Neural crest cell (in vitro differentiated cells): ENCODE measurements at regions not wholly inside any gene's neighbourhood (a gene's known extent, or its start where the extent isn't known, plus 50 kb on each side); places are given as distances from the start of the nearest gene placed in this dataset.

Experiments used
- DNase-seq: peaks from one replicate; pipeline ENCODE4 v3.0.0; 2021; ENCODE audit warnings: low read depth, mixed read lengths, low spot score
- H3K27ac Mint-ChIP-seq: one replicate; pipeline ENCODE4 v1.8.0; 2021; ENCODE audit warnings: mild to moderate bottlenecking, mixed read lengths; ENCODE audit not compliant: unreplicated experiment
- H3K27me3 Mint-ChIP-seq: 2 replicates; pipeline ENCODE4 v1.8.0; 2021; ENCODE audit warnings: low read depth, mild to moderate bottlenecking, mixed read lengths
- H3K36me3 Mint-ChIP-seq: 2 replicates; pipeline ENCODE4 v1.8.0; 2021; ENCODE audit warnings: low read depth, mild to moderate bottlenecking, mixed read lengths
- H3K4me1 Mint-ChIP-seq: 2 replicates; pipeline ENCODE4 v1.8.0; 2021; ENCODE audit warnings: mixed read lengths
- H3K4me3 Mint-ChIP-seq: one replicate; pipeline ENCODE4 v1.8.0; 2021; ENCODE audit warnings: mild to moderate bottlenecking, mixed read lengths
- H3K9me3 Mint-ChIP-seq: 2 replicates; pipeline ENCODE4 v1.8.0; 2021; ENCODE audit warnings: mixed read lengths
- TF ChIP-seq, protein P1 (sequence below): fragments of 200-600 bp; sonication (generic); conservative IDR thresholded peaks from 2 replicates; pipeline ENCODE4 v1.5.0; 2021; ENCODE audit warnings: antibody characterized with exemption, mild to moderate bottlenecking

DNA sequence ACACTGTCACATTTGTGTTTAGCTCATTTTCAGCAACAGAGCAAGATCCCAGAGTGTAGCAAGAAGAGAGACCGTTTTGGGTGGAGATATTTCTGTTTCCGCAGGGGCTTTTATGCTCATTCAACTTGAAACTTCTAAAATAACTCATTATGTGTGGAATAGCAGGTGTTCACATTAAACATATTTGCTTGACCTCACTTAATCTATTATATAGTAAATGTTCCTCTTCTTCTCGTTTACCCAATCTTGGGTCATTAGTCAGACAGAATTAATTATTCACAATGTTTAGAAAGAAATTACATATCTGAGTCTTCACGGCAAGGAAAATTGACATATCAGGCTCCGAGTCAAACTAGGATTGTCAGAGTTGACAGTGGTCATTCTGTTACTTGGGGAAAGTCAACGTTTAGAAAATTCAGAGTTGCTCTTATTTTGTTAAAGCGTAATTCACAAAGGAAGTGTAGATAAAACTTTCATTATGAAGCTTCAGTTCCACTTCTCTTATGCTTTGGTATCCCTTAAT is 222.9 kb downstream of the TPRG1 start:
- no peaks in the 10 kb centered on the region for H3K4me1 Mint-ChIP-seq
- DNase-seq: no peak
- H3K27me3 Mint-ChIP-seq: no peaks in the 10 kb centered on the region
- TF ChIP-seq, protein P1, sequence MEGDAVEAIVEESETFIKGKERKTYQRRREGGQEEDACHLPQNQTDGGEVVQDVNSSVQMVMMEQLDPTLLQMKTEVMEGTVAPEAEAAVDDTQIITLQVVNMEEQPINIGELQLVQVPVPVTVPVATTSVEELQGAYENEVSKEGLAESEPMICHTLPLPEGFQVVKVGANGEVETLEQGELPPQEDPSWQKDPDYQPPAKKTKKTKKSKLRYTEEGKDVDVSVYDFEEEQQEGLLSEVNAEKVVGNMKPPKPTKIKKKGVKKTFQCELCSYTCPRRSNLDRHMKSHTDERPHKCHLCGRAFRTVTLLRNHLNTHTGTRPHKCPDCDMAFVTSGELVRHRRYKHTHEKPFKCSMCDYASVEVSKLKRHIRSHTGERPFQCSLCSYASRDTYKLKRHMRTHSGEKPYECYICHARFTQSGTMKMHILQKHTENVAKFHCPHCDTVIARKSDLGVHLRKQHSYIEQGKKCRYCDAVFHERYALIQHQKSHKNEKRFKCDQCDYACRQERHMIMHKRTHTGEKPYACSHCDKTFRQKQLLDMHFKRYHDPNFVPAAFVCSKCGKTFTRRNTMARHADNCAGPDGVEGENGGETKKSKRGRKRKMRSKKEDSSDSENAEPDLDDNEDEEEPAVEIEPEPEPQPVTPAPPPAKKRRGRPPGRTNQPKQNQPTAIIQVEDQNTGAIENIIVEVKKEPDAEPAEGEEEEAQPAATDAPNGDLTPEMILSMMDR: no peak
- H3K36me3 Mint-ChIP-seq: no peaks in the 10 kb centered on the region
- no peak overlapping the region for H3K4me3 Mint-ChIP-seq
- no peaks in the 10 kb centered on the region for H3K9me3 Mint-ChIP-seq
- H3K27ac Mint-ChIP-seq: no peak overlapping the region

DNA sequence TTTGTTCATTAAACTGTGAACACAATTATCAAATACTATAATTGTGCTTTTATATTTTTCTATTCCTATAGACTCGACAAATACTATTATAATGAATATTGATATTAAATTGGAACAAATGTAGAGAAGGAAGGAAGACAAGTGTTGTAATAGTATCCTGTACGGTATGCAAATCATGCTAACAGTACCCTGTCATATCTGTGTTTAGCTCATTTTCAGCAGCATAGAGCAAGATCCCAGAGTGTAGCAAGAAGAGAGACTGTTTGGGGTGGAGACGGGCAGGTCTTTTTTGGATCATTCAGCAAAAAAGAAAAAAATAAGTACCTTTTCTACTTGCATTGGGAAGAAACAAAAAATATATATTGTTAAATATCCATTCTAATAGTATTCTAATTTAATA is 224.1 kb downstream of the TPRG1 start:
- TF ChIP-seq, protein P1: no peak
- H3K4me3 Mint-ChIP-seq: no peak overlapping the region
- no peak overlapping the region for H3K27ac Mint-ChIP-seq
- no peaks in the 10 kb centered on the region for H3K27me3 Mint-ChIP-seq
- no peak for DNase-seq
- H3K4me1 Mint-ChIP-seq: no peaks in the 10 kb centered on the region
- no peaks in the 10 kb centered on the region for H3K36me3 Mint-ChIP-seq
- no peaks in the 10 kb centered on the region for H3K9me3 Mint-ChIP-seq

DNA sequence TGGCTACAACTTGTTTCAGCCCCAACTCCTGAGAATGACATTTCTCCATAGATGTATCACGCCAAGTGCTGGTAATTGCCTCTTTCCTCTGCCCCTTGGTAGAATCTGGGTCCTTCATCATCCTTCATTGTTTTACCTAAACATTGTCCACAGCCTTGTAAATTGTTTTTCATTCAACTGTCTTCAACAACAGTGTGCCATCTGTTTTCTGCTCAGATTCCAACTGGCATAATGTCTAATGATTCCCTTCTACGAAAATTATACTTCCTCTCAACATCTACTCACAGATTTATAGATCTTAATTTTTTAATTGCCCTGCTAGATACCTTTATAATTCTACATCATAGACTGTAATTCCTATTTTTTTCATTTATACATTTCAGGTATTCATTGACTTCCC is 226.9 kb downstream of the TPRG1 start:
- Mint-ChIP-seq H3K9me3 (no peaks in the 10 kb centered on the region), H3K36me3 (no peaks in the 10 kb centered on the region), H3K4me1 (no peaks in the 10 kb centered on the region), H3K4me3 (no peak overlapping the region), H3K27me3 (no peaks in the 10 kb centered on the region), H3K27ac (no peak overlapping the region)
- DNase-seq: no peak
- TF ChIP-seq, protein P1: no peak

DNA sequence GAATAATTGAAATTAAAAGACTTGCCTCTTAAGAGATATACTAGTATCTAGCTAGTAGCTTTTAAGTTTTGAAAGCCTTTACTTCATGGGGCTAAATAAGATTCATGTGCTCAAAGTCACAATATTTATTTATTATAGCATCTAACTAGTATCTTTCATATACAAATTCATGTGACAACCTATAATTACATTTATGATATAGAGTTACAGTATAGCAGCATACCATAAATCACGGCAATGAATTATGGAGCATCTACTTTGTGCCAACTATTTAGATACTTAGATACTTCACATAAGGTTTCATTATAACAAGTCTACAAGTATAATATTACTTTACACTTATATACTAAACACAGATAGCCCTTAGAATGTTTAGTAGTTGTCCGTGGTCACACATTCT is 229.4 kb downstream of the TPRG1 start:
- no peaks in the 10 kb centered on the region for H3K36me3 Mint-ChIP-seq
- no peak overlapping the region for H3K27ac Mint-ChIP-seq
- no peaks in the 10 kb centered on the region for H3K9me3 Mint-ChIP-seq
- H3K27me3 Mint-ChIP-seq: no peaks in the 10 kb centered on the region
- H3K4me3 Mint-ChIP-seq: no peak overlapping the region
- TF ChIP-seq, protein P1: no peak
- H3K4me1 Mint-ChIP-seq: no peaks in the 10 kb centered on the region
- no peak for DNase-seq

DNA sequence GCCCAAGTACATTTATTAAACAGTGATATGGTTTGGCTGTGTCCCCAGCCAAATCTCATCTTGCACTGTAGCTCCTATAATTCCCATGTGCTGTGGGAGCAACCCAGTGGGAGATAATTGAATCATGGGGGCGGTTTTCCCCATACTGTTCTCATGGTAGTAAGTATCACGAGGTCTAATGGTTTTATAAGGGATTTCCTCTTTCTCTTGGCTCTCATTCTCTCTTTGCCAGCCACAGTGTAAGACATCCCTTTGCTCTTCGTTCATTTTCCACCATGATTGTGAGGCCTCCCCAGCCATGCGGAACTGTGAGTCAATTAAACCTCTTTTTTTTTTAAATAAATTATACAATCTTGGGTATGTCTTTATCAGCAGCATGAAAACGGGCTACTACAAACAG is 228.0 kb upstream of the TP63 start:
- Mint-ChIP-seq H3K36me3 (no peaks in the 10 kb centered on the region), H3K4me3 (no peak overlapping the region), H3K27me3 (no peaks in the 10 kb centered on the region), H3K27ac (no peak overlapping the region), H3K4me1 (no peaks in the 10 kb centered on the region), H3K9me3 (no peaks in the 10 kb centered on the region)
- no peak for DNase-seq
- TF ChIP-seq, protein P1: no peak

DNA sequence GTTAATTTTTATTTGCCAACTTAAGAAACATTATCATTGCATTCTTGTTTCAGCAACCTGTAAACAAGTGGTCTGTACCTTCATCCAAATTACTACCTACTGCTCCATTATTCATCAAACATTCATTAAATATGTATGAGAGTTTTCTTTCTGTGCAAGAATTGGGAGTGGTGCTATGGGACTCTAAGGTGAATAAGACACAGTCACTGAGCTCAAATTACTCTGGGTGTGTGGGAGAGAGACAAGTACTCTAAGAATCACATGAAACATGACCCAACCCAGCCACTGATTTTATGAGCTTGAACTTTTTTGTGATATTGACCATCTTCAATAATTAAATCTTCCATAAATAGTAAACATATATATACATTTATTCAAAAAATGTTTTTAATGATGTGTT is 227.2 kb upstream of the TP63 start:
- no peaks in the 10 kb centered on the region for H3K27me3 Mint-ChIP-seq

More for the DNA sequence above, 227.2 kb upstream of the TP63 start:
- no peak overlapping the region for H3K27ac Mint-ChIP-seq
- H3K9me3 Mint-ChIP-seq: no peaks in the 10 kb centered on the region
- no peaks in the 10 kb centered on the region for H3K36me3 Mint-ChIP-seq
- TF ChIP-seq, protein P1: no peak
- no peak overlapping the region for H3K4me3 Mint-ChIP-seq
- no peak for DNase-seq
- no peaks in the 10 kb centered on the region for H3K4me1 Mint-ChIP-seq
